T-helper 2 cell (primary cell): ENCODE measurements at regions not wholly inside any gene's neighbourhood (a gene's known extent, or its start where the extent isn't known, plus 50 kb on each side); places are given as distances from the start of the nearest gene placed in this dataset.
"Not testable (repeated sequence)": the region's sequence is repeated elsewhere in the genome, so short reads cannot be mapped to it uniquely, and the experiment has no call there.

Source experiments
- DNase-seq, 5 experiments: peaks; one replicate each; pipeline versions ENCODE4 v3.0.0 to v3.0.0-alpha.2; 2012 to 2022

- DNase-seq, result no peak
These were observed 131.7 kb downstream of the BCL2L11 start for GRCh38 chr2:111252436-111252835.

- not testable (repeated sequence) for DNase-seq
These were observed 134.2 kb downstream of the BCL2L11 start for GRCh38 chr2:111254916-111255315.

GRCh38 chr2:111256628-111257027, 135.9 kb downstream of the BCL2L11 start:
- DNase-seq, result not testable (repeated sequence)

- not testable (repeated sequence) for DNase-seq
These were observed 136.9 kb downstream of the BCL2L11 start for GRCh38 chr2:111257607-111258006.

GRCh38 chr2:111258318-111258717, 137.6 kb downstream of the BCL2L11 start:
- not testable (repeated sequence) for DNase-seq

- not testable (repeated sequence) for DNase-seq
These were observed 142.1 kb downstream of the BCL2L11 start for GRCh38 chr2:111262627-111263379.

GRCh38 chr2:111263380-111264017, 142.8 kb downstream of the BCL2L11 start:
- DNase-seq, result not testable (repeated sequence)

GRCh38 chr2:111264956-111265355, 144.2 kb downstream of the BCL2L11 start:
- DNase-seq, result not testable (repeated sequence)

GRCh38 chr2:111266556-111266955, 145.8 kb downstream of the BCL2L11 start:
- DNase-seq, result not testable (repeated sequence)

GRCh38 chr2:111267038-111267437, 146.3 kb downstream of the BCL2L11 start:
- DNase-seq, result not testable (repeated sequence)

- not testable (repeated sequence) for DNase-seq
These were observed 149.1 kb downstream of the BCL2L11 start for GRCh38 chr2:111269761-111270323.

- not testable (repeated sequence) for DNase-seq
These were observed 149.9 kb downstream of the BCL2L11 start for GRCh38 chr2:111270569-111270968.

GRCh38 chr2:111271647-111272304, 151.1 kb downstream of the BCL2L11 start:
- not testable (repeated sequence) for DNase-seq

GRCh38 chr2:111273007-111273406, 152.3 kb downstream of the BCL2L11 start:
- DNase-seq, result not testable (repeated sequence)

- DNase-seq, result not testable (repeated sequence)
These were observed 154.5 kb downstream of the BCL2L11 start for GRCh38 chr2:111275047-111275853.

- DNase-seq, result not testable (repeated sequence)
These were observed 155.1 kb downstream of the BCL2L11 start for GRCh38 chr2:111275854-111276171.

- not testable (repeated sequence) for DNase-seq
These were observed 157.4 kb downstream of the BCL2L11 start for GRCh38 chr2:111278133-111278532.

- not testable (repeated sequence) for DNase-seq
These were observed 160.1 kb downstream of the BCL2L11 start for GRCh38 chr2:111280709-111281286.

GRCh38 chr2:111282162-111282561, 161.4 kb downstream of the BCL2L11 start:
- not testable (repeated sequence) for DNase-seq

GRCh38 chr2:111287646-111288568, 167.2 kb downstream of the BCL2L11 start:
- not testable (repeated sequence) for DNase-seq

- DNase-seq, result not testable (repeated sequence)
These were observed 169.7 kb downstream of the BCL2L11 start for GRCh38 chr2:111290370-111290769.
